H7 (cell line): ENCODE measurements at regions not wholly inside any gene's neighbourhood (a gene's known extent, or its start where the extent isn't known, plus 50 kb on each side); places are given as distances from the start of the nearest gene placed in this dataset.
"Not testable (repeated sequence)": the region's sequence is repeated elsewhere in the genome, so short reads cannot be mapped to it uniquely, and the experiment has no call there.

ENCODE experiments used
- DNase-seq: peaks from one replicate; pipeline ENCODE4 v3.0.0; 2012
- H3K27me3 ChIP-seq: 2 replicates; pipeline ENCODE4 v1.6.0; 2011; ENCODE audit warnings: mild to moderate bottlenecking, low read length; ENCODE audit not compliant: control insufficient read depth, insufficient read depth
- H3K36me3 ChIP-seq: replicated peaks from 2 replicates; pipeline ENCODE4 v1.5.1; 2011; ENCODE audit warnings: low read length; ENCODE audit not compliant: control insufficient read depth, insufficient read depth
- H3K4me3 ChIP-seq: 2 replicates; pipeline ENCODE4 v1.5.1; 2011; ENCODE audit warnings: low read depth, mild to moderate bottlenecking, control low read depth, low read length, moderate library complexity; ENCODE audit not compliant: insufficient read depth

GRCh38 chr5:156199045-156199444, 127.9 kb upstream of the SGCD start:
- no peak for DNase-seq
- Histone ChIP-seq H3K36me3 (no peaks in the 10 kb centered on the region), H3K27me3 (no peaks in the 10 kb centered on the region), H3K4me3 (no peak overlapping the region)

DNA sequence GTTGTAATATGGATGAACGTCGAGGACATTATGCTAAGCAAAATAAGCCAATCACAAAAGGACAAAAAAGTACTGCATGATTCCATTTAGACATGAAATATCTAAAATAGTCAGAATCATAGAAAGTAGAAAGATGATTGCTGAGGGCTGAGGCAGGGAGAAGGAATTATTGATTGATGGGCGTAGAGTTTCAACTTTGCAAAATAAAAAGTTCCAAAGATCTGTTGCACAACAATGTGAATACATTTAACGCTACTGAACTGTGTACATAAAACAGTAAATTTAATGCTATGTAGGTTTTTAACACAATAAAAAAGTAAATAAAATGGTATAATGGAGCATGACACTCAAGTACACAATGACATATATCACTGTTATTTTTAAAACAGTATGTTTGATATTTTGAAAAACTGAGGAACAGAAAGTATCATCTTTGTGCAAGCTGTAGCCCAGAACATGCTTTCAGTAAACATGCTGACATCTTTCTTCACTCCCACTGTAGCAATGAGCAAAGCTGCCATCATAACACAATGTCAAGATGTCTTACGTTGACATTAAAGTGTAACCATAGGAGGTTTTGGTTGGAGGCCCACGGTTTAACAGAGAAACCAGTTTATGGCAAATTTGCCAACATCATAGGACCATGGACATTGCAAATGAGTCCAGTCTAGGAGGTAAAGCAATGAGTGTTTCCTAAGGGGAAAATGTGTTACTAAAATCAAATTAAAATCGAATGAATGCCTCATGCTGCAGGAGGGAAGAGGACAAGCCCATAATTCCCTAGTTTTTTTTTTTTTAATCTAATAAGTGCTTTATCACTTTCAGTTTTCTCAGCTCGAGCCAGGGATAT, 125.8 kb upstream of the SGCD start:
- H3K4me3 ChIP-seq, result no peak overlapping the region
- no peaks in the 10 kb centered on the region for H3K36me3 ChIP-seq

DNA sequence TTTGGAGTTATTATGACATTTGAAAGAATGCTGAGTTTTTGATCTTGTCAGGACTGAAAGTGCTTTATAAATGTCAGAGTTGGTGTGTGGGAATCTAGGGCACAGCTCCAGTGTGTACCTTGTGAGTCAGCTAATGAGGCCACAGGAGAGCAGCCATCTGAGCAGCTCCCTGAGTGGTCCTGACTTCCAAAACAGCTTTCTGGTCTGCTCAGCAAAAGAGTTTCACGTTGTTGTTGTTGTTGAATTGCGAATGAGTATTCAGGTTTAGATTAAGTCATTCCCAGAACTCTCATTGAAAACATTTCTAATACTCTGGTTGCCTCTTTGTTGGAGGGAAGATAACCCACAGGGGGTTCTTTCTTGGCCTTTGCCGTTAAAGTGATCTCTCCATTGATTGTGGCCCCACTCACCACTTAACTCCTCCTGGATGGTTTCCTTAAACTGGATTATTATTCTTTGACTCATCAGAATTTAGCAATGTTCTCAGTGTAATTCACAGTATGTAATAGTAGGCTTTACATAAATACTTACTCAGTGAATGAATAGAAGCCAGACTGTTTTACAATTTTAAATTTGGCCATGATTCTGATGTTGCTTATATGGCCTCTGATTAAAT, 125.1 kb upstream of the SGCD start:
- Histone ChIP-seq H3K27me3 (no peaks in the 10 kb centered on the region), H3K36me3 (no peaks in the 10 kb centered on the region), H3K4me3 (no peak overlapping the region)
- no peak for DNase-seq

More for the DNA sequence above, 125.8 kb upstream of the SGCD start:
- no peaks in the 10 kb centered on the region for H3K27me3 ChIP-seq
- no peak for DNase-seq

DNA sequence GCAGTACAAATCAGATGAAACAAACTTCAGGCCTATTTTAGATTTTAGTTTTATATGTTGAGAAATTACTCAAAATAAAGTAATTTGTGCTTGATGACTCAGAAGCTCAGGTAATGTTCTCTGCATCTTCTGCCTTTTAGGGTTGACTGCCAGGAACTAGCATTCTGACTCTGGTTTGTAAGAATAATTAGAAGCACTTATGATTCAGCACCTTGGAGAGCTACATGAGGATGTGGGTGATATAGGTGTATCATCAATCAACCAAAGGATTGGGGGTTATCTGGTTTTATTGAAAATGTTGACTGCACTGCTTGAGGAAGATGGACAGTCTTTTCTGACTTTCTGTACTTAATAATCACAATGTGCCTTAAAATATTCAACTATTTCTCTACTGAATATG, 118.7 kb upstream of the SGCD start:
- Histone ChIP-seq H3K4me3 (no peak overlapping the region), H3K27me3 (no peaks in the 10 kb centered on the region), H3K36me3 (no peaks in the 10 kb centered on the region)
- DNase-seq, result peak; percentile 5

- no peaks in the 10 kb centered on the region for H3K36me3 ChIP-seq
- H3K27me3 ChIP-seq, result no peaks in the 10 kb centered on the region
- no peak for DNase-seq
- H3K4me3 ChIP-seq, result no peak overlapping the region
Observed at GRCh38 chr5:156218367-156219158, 108.4 kb upstream of the SGCD start.

GRCh38 chr5:156219483-156220005, 107.4 kb upstream of the SGCD start:
- Histone ChIP-seq H3K36me3 (no peaks in the 10 kb centered on the region), H3K4me3 (no peak overlapping the region), H3K27me3 (no peaks in the 10 kb centered on the region)
- DNase-seq, result no peak

DNA sequence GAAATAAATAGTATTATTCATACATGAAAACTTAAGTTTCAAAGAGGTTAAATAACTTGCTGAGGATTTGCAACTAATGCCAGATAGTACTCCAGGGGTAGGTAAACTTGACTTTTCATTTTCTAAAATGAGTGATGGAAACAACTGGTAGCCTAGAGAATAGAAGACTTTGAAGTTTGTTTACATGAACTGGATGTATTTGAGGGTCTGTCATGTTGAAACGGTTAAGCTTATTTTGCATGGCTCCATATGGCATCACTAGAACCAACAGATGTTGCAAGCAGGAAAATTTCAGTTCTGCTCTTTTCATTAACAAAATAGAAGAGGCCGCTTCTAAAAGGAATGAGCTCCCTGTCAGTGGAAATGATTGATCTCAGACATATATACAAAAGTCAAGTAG, 105.1 kb upstream of the SGCD start:
- Histone ChIP-seq H3K27me3 (no peaks in the 10 kb centered on the region), H3K36me3 (no peaks in the 10 kb centered on the region), H3K4me3 (no peak overlapping the region)
- DNase-seq, result no peak

GRCh38 chr5:156223547-156223946, 103.4 kb upstream of the SGCD start:
- no peak overlapping the region for H3K4me3 ChIP-seq
- DNase-seq, result no peak
- no peaks in the 10 kb centered on the region for H3K27me3 ChIP-seq
- no peaks in the 10 kb centered on the region for H3K36me3 ChIP-seq

DNA sequence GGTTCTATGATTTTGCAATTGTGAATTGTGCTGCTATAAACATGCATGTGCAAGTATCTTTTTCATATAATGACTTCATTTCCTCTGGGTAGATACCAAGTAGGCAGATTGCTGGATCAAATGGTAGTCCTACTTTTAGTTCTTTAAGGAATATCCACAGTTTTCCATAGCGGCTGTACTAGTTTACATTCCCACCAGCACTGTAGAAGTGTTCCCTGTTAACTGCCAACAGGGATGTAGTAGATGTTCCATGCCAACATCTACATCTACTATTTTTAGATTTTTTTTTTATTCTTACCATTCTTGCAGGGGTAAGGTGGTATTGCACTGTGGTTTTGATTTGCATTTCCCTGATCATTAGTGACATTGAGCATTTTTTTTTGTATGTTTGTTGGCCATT, 100.5 kb upstream of the SGCD start:
- not testable (repeated sequence) for H3K4me3 ChIP-seq, H3K27me3 ChIP-seq, H3K36me3 ChIP-seq, DNase-seq

DNA sequence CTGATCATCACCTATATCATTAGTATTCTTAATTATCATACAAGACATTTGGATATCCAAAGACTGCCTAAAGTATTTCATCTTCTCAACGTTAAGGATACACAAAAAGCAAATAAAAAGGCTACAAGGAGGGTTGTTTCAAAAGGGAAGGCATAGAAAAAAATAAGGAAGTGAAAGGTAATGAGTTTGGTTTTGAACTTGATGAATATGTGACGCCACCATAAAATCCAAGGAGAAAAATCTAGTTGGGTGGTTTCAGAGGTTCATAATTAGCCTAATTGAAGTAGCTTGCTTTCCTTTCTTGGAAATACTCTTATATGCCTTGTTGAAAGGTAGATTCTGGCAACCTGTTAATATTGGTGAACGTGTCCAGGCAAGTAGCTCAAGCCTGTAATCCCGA, 96.1 kb upstream of the SGCD start:
- H3K4me3 ChIP-seq, result no peak overlapping the region
- no peaks in the 10 kb centered on the region for H3K36me3 ChIP-seq
- no peaks in the 10 kb centered on the region for H3K27me3 ChIP-seq
- DNase-seq, result no peak

GRCh38 chr5:156232251-156232869, 94.6 kb upstream of the SGCD start:
- no peaks in the 10 kb centered on the region for H3K36me3 ChIP-seq

DNA sequence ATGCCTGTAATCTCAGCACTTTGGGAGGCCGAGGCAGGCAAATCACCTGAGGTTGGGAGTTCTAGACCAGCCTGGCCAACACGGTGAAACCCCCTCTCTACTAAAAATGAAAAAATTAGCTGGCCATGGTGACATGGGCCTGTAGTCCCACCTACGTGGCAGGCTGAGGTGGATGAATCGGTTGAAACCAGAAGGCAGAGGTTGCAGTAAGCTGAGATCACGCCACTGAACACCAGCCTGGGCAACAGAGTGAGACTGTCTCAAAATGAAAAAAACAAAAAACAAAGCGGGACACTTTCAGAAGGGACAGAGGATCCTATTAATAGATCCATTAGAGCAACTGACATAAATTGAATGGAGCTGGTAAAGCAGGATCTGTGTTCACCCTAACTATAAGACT, 89.6 kb upstream of the SGCD start:
- no peaks in the 10 kb centered on the region for H3K36me3 ChIP-seq
- H3K4me3 ChIP-seq, result no peak overlapping the region
- no peak for DNase-seq
- H3K27me3 ChIP-seq, result no peaks in the 10 kb centered on the region

More at GRCh38 chr5:156232251-156232869, 94.6 kb upstream of the SGCD start:
- DNase-seq, result no peak
- Histone ChIP-seq H3K27me3 (no peaks in the 10 kb centered on the region), H3K4me3 (no peak overlapping the region)

GRCh38 chr5:156239800-156240199, 87.2 kb upstream of the SGCD start:
- Histone ChIP-seq H3K4me3 (no peak overlapping the region), H3K36me3 (no peaks in the 10 kb centered on the region), H3K27me3 (no peaks in the 10 kb centered on the region)
- DNase-seq, result no peak

DNA sequence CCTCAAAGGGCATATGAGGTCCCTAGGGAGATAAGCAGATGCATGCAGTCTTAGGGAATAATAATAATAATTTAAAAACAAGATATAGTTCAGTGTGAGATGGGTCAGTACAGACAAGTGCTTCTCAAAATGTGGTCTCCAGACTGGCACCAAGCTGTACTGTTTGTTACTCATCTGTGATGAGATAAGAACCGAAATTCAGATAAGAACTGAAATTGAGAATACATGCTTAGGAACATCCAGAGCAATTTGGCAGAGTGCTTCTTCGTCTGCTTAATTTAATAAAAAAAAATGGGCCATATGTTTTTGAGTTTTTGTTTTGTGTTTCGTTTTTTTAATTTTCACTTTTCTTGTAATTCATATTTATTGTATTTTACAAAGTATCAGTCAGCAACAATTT, 86.5 kb upstream of the SGCD start:
- H3K4me3 ChIP-seq, result no peak overlapping the region
- no peak for DNase-seq
- H3K36me3 ChIP-seq, result no peaks in the 10 kb centered on the region
- no peaks in the 10 kb centered on the region for H3K27me3 ChIP-seq
